ENCODE measurements at regions not wholly inside any gene's neighbourhood (a gene's known extent, or its start where the extent isn't known, plus 50 kb on each side); places are given as distances from the start of the nearest gene placed in this dataset.

DNA sequence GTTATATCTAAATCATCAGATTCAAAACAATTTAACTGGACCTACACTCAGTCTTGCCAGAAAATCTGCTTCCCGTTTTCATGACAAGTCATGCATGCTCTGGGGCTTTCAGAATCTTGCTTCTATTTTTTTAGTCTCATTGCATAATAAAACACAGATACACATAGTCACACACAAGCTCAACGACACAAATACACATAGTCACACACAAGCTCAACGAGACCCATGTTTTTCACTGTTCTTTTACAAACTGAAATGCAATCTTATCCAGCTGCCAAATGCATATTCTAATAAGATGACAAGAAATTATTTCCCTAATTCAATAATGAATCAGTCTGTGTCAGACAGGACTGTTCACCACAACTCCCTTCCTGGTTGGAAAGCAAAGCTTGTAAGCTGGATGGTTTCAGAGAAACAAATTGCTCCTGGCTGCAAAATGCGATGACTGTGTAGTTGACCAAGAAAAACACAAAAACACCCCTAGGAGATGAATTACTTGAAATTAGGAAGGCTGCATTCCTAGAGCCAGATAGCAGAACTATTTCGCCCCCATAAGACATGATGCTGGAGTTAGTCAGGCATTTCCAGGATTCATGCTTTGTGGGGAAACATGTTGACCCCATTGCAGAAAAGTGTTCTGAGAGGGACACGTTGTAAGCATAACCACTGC is 208.7 kb downstream of the CHIC2 start:
- no peak for TF ChIP-seq POLR2AphosphoS5 (IDR thresholded peaks at IDR 0.05; ENCODE audit: low read depth, low read length)
- TF ChIP-seq POLR2A (IDR thresholded peaks at IDR 0.05; ENCODE audit: borderline replicate concordance, extremely low read depth, insufficient read depth, insufficient read length): no peak
- TF ChIP-seq JUND (IDR thresholded peaks at IDR 0.05): no peak
- TF ChIP-seq TCF7L2 (IDR thresholded peaks at IDR 0.05; ENCODE audit: borderline replicate concordance, extremely low read depth, insufficient read depth, insufficient read length): no peak
- TF ChIP-seq, protein P1, sequence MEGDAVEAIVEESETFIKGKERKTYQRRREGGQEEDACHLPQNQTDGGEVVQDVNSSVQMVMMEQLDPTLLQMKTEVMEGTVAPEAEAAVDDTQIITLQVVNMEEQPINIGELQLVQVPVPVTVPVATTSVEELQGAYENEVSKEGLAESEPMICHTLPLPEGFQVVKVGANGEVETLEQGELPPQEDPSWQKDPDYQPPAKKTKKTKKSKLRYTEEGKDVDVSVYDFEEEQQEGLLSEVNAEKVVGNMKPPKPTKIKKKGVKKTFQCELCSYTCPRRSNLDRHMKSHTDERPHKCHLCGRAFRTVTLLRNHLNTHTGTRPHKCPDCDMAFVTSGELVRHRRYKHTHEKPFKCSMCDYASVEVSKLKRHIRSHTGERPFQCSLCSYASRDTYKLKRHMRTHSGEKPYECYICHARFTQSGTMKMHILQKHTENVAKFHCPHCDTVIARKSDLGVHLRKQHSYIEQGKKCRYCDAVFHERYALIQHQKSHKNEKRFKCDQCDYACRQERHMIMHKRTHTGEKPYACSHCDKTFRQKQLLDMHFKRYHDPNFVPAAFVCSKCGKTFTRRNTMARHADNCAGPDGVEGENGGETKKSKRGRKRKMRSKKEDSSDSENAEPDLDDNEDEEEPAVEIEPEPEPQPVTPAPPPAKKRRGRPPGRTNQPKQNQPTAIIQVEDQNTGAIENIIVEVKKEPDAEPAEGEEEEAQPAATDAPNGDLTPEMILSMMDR (IDR thresholded peaks at IDR 0.05 in 2 of 3, conservative IDR thresholded peaks at IDR 0.05 in 1 of 3; ENCODE audit: borderline replicate concordance in 1 of 3, insufficient read depth in 1 of 3, low read depth in 2 of 3, low read length in 2 of 3): no peak
- TF ChIP-seq, protein P2, sequence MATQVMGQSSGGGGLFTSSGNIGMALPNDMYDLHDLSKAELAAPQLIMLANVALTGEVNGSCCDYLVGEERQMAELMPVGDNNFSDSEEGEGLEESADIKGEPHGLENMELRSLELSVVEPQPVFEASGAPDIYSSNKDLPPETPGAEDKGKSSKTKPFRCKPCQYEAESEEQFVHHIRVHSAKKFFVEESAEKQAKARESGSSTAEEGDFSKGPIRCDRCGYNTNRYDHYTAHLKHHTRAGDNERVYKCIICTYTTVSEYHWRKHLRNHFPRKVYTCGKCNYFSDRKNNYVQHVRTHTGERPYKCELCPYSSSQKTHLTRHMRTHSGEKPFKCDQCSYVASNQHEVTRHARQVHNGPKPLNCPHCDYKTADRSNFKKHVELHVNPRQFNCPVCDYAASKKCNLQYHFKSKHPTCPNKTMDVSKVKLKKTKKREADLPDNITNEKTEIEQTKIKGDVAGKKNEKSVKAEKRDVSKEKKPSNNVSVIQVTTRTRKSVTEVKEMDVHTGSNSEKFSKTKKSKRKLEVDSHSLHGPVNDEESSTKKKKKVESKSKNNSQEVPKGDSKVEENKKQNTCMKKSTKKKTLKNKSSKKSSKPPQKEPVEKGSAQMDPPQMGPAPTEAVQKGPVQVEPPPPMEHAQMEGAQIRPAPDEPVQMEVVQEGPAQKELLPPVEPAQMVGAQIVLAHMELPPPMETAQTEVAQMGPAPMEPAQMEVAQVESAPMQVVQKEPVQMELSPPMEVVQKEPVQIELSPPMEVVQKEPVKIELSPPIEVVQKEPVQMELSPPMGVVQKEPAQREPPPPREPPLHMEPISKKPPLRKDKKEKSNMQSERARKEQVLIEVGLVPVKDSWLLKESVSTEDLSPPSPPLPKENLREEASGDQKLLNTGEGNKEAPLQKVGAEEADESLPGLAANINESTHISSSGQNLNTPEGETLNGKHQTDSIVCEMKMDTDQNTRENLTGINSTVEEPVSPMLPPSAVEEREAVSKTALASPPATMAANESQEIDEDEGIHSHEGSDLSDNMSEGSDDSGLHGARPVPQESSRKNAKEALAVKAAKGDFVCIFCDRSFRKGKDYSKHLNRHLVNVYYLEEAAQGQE (IDR thresholded peaks at IDR 0.05; ENCODE audit: low read depth): no peak
- TF ChIP-seq ELF1 (IDR thresholded peaks at IDR 0.05; ENCODE audit: borderline replicate concordance, low read depth): no peak
- TF ChIP-seq, protein P3, sequence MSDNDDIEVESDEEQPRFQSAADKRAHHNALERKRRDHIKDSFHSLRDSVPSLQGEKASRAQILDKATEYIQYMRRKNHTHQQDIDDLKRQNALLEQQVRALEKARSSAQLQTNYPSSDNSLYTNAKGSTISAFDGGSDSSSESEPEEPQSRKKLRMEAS (IDR thresholded peaks at IDR 0.05): no peak
- TF ChIP-seq SP1 (IDR thresholded peaks at IDR 0.05; ENCODE audit: low read depth): no peak

All from HCT116 (cell line).